Liver (tissue), 8 donors: ENCODE measurements at regions not wholly inside any gene's neighbourhood (a gene's known extent, or its start where the extent isn't known, plus 50 kb on each side); places are given as distances from the start of the nearest gene placed in this dataset.

Experiments used
- DNase-seq: peaks from one replicate; pipeline ENCODE4 v3.0.0-alpha.2; 2017; ENCODE audit warnings: low spot score
- H3K27ac ChIP-seq, 2 donors: one replicate each; pipeline ENCODE4 v1.7.0; 2013; ENCODE audit warnings: inconsistent platforms in 2 of 2, low read length in 2 of 2, control low read depth in 1 of 2, low read depth in 1 of 2, mild to moderate bottlenecking in 1 of 2
- H3K27me3 ChIP-seq, 4 donors: one replicate each; pipeline versions ENCODE4 v1.6.1 to v1.7.0; 2013; ENCODE audit warnings: low read length in 3 of 4, inconsistent platforms in 1 of 4, mild to moderate bottlenecking in 1 of 4, moderate library complexity in 1 of 4; ENCODE audit not compliant: control insufficient read depth in 4 of 4, insufficient read depth in 4 of 4
- H3K36me3 ChIP-seq, 4 donors: one replicate each; pipeline versions ENCODE4 v1.6.1 to v1.7.0; 2013; ENCODE audit warnings: low read length in 3 of 4, mild to moderate bottlenecking in 3 of 4, low read depth in 1 of 4, moderate library complexity in 1 of 4; ENCODE audit not compliant: control insufficient read depth in 4 of 4, insufficient read depth in 3 of 4
- H3K4me1 ChIP-seq, 4 donors: one replicate each; pipeline versions ENCODE4 v1.6.1 to v1.7.0; 2013; ENCODE audit warnings: low read length in 3 of 4, mild to moderate bottlenecking in 3 of 4, moderate library complexity in 1 of 4; ENCODE audit not compliant: control insufficient read depth in 4 of 4, insufficient read depth in 4 of 4
- H3K4me3 ChIP-seq, 3 donors: one replicate each; pipeline versions ENCODE4 v1.6.1 to v1.7.0; 2013; ENCODE audit warnings: low read length in 3 of 3, control low read depth in 1 of 3, low read depth in 1 of 3, mild to moderate bottlenecking in 1 of 3
- H3K9ac ChIP-seq, 2 donors: one replicate each; pipeline ENCODE4 v1.7.0; 2013; ENCODE audit warnings: low read length in 2 of 2, mild to moderate bottlenecking in 2 of 2, moderate library complexity in 2 of 2, control low read depth in 1 of 2, low read depth in 1 of 2
- H3K9me3 ChIP-seq, 4 donors: one replicate each; pipeline versions ENCODE4 v1.6.1 to v1.7.0; 2013; ENCODE audit warnings: low read length in 3 of 4; ENCODE audit not compliant: control insufficient read depth in 4 of 4
- CTCF ChIP-seq: fragments of 150-350 bp; IDR thresholded peaks from 2 replicates; pipeline ENCODE4 v1.5.1; 2017; ENCODE audit warnings: improper control_type of control experiment, low read depth, low read length; ENCODE audit not compliant: missing input control
- EGR1 ChIP-seq, 2 donors: IDR thresholded peaks; 2 replicates each; pipeline ENCODE4 v1.6.1; 2016 to 2018; ENCODE audit warnings: antibody characterized with exemption in 2 of 2, low read depth in 2 of 2
- FOXA1 ChIP-seq: IDR thresholded peaks from 2 replicates; pipeline ENCODE4 v1.6.1; 2016; ENCODE audit warnings: antibody characterized with exemption
- FOXA2 ChIP-seq: IDR thresholded peaks from 2 replicates; pipeline ENCODE4 v1.6.1; 2016; ENCODE audit warnings: antibody characterized with exemption
- GABPA ChIP-seq, 2 donors: IDR thresholded peaks in 1 of 2; conservative IDR thresholded peaks in 1 of 2; 2 replicates each; pipeline ENCODE4 v1.6.1; 2016; ENCODE audit warnings: antibody characterized with exemption in 2 of 2, mild to moderate bottlenecking in 1 of 2, moderate library complexity in 1 of 2
- HNF4A ChIP-seq, 2 donors: conservative IDR thresholded peaks; 2 replicates each; pipeline ENCODE4 v1.6.1; 2016; ENCODE audit warnings: antibody characterized with exemption in 2 of 2, mild to moderate bottlenecking in 2 of 2
- HNF4G ChIP-seq: IDR thresholded peaks from 2 replicates; pipeline ENCODE4 v1.6.1; 2016; ENCODE audit warnings: antibody characterized with exemption
- JUND ChIP-seq, 2 donors: IDR thresholded peaks; 2 replicates each; pipeline ENCODE4 v1.6.1; 2016; ENCODE audit warnings: antibody characterized with exemption in 2 of 2
- NR2F2 ChIP-seq: IDR thresholded peaks from 2 replicates; pipeline ENCODE4 v1.6.1; 2016; ENCODE audit warnings: antibody characterized with exemption
- RAD21 ChIP-seq, 2 donors: IDR thresholded peaks; 2 replicates each; pipeline ENCODE4 v1.6.1; 2016; ENCODE audit warnings: antibody characterized with exemption in 2 of 2, mild to moderate bottlenecking in 2 of 2
- RXRA ChIP-seq, 2 donors: IDR thresholded peaks; 2 replicates each; pipeline ENCODE4 v1.6.1; 2017 to 2018; ENCODE audit warnings: antibody characterized with exemption in 2 of 2, mild to moderate bottlenecking in 1 of 2
- SP1 ChIP-seq: IDR thresholded peaks from 2 replicates; pipeline ENCODE4 v1.6.1; 2018; ENCODE audit warnings: antibody characterized with exemption, mild to moderate bottlenecking
- TAF1 ChIP-seq: conservative IDR thresholded peaks from 2 replicates; pipeline ENCODE4 v1.6.1; 2016; ENCODE audit warnings: antibody characterized with exemption, mild to moderate bottlenecking
- YY1 ChIP-seq: IDR thresholded peaks from 2 replicates; pipeline ENCODE4 v1.6.1; 2016; ENCODE audit warnings: antibody characterized with exemption, mild to moderate bottlenecking
- WGBS: extraction: QIAGEN DNeasy Blood & Tissue Kit; methylation state at CpG from one replicate; pipeline ENCODE4 v1.1.7; 2013; 5-methylcytosine and 5-hydroxymethylcytosine counted together
- TF ChIP-seq, protein P1 (sequence below): IDR thresholded peaks from 2 replicates; pipeline ENCODE4 v1.6.1; 2016; ENCODE audit warnings: antibody characterized with exemption, mild to moderate bottlenecking
- TF ChIP-seq, protein P2 (sequence below): IDR thresholded peaks from 2 replicates; pipeline ENCODE4 v1.6.1; 2016; ENCODE audit warnings: antibody characterized with exemption
- TF ChIP-seq, protein P3 (sequence below): IDR thresholded peaks from 2 replicates; pipeline ENCODE4 v1.6.1; 2016; ENCODE audit warnings: antibody characterized with exemption
- donor health status: healthy.
- donor health status: healthy.
- donor health status: healthy.
- donor health status: healthy.
- donor health status: healthy.

GRCh38 chr2:486371-486770 is 190.8 kb downstream of the TMEM18 start:
- 89% methylated on average over 11 of the region's 11 CpGs for WGBS
- DNase-seq: no peak
- no peaks in the 10 kb centered on the region for H3K36me3 ChIP-seq

DNA sequence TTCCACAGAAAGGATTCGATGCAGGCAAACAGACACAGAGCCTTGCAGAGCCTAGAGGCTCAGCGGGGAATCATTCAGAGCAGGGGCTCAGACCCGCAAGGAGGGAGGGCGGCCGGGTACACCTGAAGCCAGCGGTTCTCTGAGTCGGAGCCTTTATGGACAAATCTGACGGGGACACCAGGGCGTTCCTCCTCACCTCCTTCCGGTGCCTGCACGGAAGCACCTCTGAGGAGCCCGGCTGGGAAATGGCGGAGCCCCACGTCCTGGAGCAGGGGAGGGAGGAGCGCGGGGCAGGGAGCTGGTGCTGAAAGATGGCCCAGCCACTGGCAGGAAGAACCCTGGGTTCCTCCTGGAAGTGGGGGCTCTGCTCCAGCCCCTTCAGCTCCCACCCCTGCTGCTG is 193.5 kb upstream of the ALKAL2 start:
- DNase-seq: no peak
- TF ChIP-seq, protein P1, sequence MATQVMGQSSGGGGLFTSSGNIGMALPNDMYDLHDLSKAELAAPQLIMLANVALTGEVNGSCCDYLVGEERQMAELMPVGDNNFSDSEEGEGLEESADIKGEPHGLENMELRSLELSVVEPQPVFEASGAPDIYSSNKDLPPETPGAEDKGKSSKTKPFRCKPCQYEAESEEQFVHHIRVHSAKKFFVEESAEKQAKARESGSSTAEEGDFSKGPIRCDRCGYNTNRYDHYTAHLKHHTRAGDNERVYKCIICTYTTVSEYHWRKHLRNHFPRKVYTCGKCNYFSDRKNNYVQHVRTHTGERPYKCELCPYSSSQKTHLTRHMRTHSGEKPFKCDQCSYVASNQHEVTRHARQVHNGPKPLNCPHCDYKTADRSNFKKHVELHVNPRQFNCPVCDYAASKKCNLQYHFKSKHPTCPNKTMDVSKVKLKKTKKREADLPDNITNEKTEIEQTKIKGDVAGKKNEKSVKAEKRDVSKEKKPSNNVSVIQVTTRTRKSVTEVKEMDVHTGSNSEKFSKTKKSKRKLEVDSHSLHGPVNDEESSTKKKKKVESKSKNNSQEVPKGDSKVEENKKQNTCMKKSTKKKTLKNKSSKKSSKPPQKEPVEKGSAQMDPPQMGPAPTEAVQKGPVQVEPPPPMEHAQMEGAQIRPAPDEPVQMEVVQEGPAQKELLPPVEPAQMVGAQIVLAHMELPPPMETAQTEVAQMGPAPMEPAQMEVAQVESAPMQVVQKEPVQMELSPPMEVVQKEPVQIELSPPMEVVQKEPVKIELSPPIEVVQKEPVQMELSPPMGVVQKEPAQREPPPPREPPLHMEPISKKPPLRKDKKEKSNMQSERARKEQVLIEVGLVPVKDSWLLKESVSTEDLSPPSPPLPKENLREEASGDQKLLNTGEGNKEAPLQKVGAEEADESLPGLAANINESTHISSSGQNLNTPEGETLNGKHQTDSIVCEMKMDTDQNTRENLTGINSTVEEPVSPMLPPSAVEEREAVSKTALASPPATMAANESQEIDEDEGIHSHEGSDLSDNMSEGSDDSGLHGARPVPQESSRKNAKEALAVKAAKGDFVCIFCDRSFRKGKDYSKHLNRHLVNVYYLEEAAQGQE: no peak
- TF ChIP-seq NR2F2 (no peak), HNF4A (conservative IDR thresholded peaks at IDR 0.05) (no peak), GABPA (IDR thresholded peaks at IDR 0.05 in 1 of 2, conservative IDR thresholded peaks at IDR 0.05 in 1 of 2) (no peak), RAD21 (IDR thresholded peaks at IDR 0.05) (no peak)
- H3K27ac ChIP-seq: no peak overlapping the region
- H3K27me3 ChIP-seq: no peaks in the 10 kb centered on the region
- no peaks in the 10 kb centered on the region for H3K36me3 ChIP-seq
- WGBS: 83% methylated on average over 16 of the region's 16 CpGs
- no peaks in the 10 kb centered on the region for H3K9me3 ChIP-seq
- H3K4me3 ChIP-seq: no peak overlapping the region
- H3K4me1 ChIP-seq: no peaks in the 10 kb centered on the region
- no peak overlapping the region for H3K9ac ChIP-seq

More at GRCh38 chr2:486371-486770, 190.8 kb downstream of the TMEM18 start:
- Histone ChIP-seq H3K27me3 (no peaks in the 10 kb centered on the region), H3K27ac (no peak overlapping the region), H3K9me3 (no peaks in the 10 kb centered on the region), H3K4me1 (no peaks in the 10 kb centered on the region), H3K4me3 (no peak overlapping the region), H3K9ac (no peak overlapping the region)
- TF ChIP-seq, protein P2, sequence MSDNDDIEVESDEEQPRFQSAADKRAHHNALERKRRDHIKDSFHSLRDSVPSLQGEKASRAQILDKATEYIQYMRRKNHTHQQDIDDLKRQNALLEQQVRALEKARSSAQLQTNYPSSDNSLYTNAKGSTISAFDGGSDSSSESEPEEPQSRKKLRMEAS: no peak
- no peak for TF ChIP-seq NR2F2
- TF ChIP-seq EGR1 (IDR thresholded peaks at IDR 0.05; ENCODE audit: low read depth in 2 of 2): no peak
- TF ChIP-seq SP1: no peak
- TF ChIP-seq, protein P1: no peak
- TF ChIP-seq RXRA (IDR thresholded peaks at IDR 0.05): no peak
- no peak for TF ChIP-seq FOXA1
- TF ChIP-seq TAF1: no peak
- no peak for TF ChIP-seq HNF4G
- TF ChIP-seq GABPA (IDR thresholded peaks at IDR 0.05 in 1 of 2, conservative IDR thresholded peaks at IDR 0.05 in 1 of 2): no peak
- TF ChIP-seq, protein P3, sequence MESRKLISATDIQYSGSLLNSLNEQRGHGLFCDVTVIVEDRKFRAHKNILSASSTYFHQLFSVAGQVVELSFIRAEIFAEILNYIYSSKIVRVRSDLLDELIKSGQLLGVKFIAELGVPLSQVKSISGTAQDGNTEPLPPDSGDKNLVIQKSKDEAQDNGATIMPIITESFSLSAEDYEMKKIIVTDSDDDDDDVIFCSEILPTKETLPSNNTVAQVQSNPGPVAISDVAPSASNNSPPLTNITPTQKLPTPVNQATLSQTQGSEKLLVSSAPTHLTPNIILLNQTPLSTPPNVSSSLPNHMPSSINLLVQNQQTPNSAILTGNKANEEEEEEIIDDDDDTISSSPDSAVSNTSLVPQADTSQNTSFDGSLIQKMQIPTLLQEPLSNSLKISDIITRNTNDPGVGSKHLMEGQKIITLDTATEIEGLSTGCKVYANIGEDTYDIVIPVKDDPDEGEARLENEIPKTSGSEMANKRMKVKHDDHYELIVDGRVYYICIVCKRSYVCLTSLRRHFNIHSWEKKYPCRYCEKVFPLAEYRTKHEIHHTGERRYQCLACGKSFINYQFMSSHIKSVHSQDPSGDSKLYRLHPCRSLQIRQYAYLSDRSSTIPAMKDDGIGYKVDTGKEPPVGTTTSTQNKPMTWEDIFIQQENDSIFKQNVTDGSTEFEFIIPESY: no peak
- TF ChIP-seq HNF4A (conservative IDR thresholded peaks at IDR 0.05): no peak
- TF ChIP-seq CTCF: no peak
- TF ChIP-seq JUND (IDR thresholded peaks at IDR 0.05): no peak
- no peak for TF ChIP-seq FOXA2
- no peak for TF ChIP-seq YY1
